Gastroesophageal sphincter (tissue), 3 donors: ENCODE measurements at regions not wholly inside any gene's neighbourhood (a gene's known extent, or its start where the extent isn't known, plus 50 kb on each side); places are given as distances from the start of the nearest gene placed in this dataset.

Experiments used
- POLR2A ChIP-seq, 2 donors: fragments of 450-650 bp; IDR thresholded peaks; one replicate each; pipeline ENCODE4 v1.6.1; 2017; ENCODE audit warnings: antibody characterized with exemption in 2 of 2, mild to moderate bottlenecking in 2 of 2, moderate library complexity in 1 of 2
- POLR2AphosphoS5 ChIP-seq: sonication (generic); formaldehyde crosslinking; IDR thresholded peaks from one replicate; pipeline ENCODE4 v1.6.1; 2017; ENCODE audit warnings: antibody characterized with exemption
- TF ChIP-seq, protein P1 (sequence below), 4 experiments: fragments of 200-600 bp in 2 of 4; fragments of 450-650 bp in 2 of 4; sonication (generic) in 1 of 4; IDR thresholded peaks; one replicate each; pipeline ENCODE4 v1.5.1; 2017 to 2019; ENCODE audit warnings: antibody characterized with exemption in 4 of 4, mild to moderate bottlenecking in 2 of 4, moderate library complexity in 2 of 4

- TF ChIP-seq, protein P1, sequence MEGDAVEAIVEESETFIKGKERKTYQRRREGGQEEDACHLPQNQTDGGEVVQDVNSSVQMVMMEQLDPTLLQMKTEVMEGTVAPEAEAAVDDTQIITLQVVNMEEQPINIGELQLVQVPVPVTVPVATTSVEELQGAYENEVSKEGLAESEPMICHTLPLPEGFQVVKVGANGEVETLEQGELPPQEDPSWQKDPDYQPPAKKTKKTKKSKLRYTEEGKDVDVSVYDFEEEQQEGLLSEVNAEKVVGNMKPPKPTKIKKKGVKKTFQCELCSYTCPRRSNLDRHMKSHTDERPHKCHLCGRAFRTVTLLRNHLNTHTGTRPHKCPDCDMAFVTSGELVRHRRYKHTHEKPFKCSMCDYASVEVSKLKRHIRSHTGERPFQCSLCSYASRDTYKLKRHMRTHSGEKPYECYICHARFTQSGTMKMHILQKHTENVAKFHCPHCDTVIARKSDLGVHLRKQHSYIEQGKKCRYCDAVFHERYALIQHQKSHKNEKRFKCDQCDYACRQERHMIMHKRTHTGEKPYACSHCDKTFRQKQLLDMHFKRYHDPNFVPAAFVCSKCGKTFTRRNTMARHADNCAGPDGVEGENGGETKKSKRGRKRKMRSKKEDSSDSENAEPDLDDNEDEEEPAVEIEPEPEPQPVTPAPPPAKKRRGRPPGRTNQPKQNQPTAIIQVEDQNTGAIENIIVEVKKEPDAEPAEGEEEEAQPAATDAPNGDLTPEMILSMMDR (IDR thresholded peaks at IDR 0.05) = no peak
- TF ChIP-seq POLR2A (IDR thresholded peaks at IDR 0.05) (no peak), POLR2AphosphoS5 (no peak)
Observed at GRCh38 chr20:47926731-47927130, 141.4 kb upstream of the SULF2 start.
